ENCODE measurements at regions not wholly inside any gene's neighbourhood (a gene's known extent, or its start where the extent isn't known, plus 50 kb on each side); places are given as distances from the start of the nearest gene placed in this dataset.

DNA sequence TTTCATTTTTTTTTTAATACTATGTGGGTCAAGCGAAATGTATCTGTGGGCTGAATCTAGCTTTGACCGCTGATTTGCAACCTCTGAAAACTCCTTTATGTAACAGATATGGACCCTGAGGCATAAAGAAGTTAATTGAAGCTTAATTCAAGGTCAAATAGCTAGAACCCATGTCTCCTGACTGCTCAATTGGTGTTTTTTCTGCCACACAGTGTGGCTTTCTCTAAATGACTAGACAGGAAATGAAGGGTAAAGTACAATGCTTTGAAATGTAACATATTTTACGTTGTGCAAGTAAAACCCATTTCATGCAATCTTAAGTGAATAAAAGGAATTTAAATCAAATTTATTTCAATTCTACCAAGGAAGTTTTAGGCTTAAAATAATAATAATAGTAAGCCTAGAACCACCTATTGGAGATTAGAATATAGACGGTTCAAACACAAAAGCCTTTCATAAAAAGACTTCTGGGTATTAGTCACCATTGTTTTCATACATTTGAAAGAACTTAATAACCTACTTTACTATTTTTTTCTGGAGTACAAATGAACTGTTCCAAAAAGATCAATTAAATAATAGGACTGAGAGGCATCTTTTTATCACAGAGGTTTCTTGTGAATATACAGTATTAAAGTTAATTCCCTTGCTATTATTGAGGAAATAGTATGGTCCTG is 279.8 kb downstream of the EPHA7 start:
- Histone ChIP-seq H3K4me3 (ENCODE audit: low read depth in 1 of 3, low read length in 3 of 3) (no peak overlapping the region), H3K27ac (ENCODE audit: low read depth in 1 of 3, low read length in 2 of 3) (no peak overlapping the region), H3K36me3 (ENCODE audit: control insufficient read depth in 3 of 3, insufficient read depth in 2 of 3, low read depth in 1 of 3, low read length in 3 of 3) (no peaks in the 10 kb centered on the region), H3K27me3 (ENCODE audit: control insufficient read depth in 3 of 3, insufficient read depth in 3 of 3, low read length in 3 of 3) (no peaks in the 10 kb centered on the region), H3K4me1 (ENCODE audit: control insufficient read depth in 3 of 3, insufficient read depth in 2 of 3, low read depth in 1 of 3, low read length in 2 of 3) (no peaks in the 10 kb centered on the region), H3K9me3 (ENCODE audit: control insufficient read depth in 2 of 2, insufficient read depth in 1 of 2, low read depth in 1 of 2, low read length in 1 of 2) (no peaks in the 10 kb centered on the region)
- WGBS, 3 donors, result 65 to 72% (median 68%) methylated on average over 4 of the region's 4 CpGs
- no peak for DNase-seq
- no peak for FAIRE-seq

DNA sequence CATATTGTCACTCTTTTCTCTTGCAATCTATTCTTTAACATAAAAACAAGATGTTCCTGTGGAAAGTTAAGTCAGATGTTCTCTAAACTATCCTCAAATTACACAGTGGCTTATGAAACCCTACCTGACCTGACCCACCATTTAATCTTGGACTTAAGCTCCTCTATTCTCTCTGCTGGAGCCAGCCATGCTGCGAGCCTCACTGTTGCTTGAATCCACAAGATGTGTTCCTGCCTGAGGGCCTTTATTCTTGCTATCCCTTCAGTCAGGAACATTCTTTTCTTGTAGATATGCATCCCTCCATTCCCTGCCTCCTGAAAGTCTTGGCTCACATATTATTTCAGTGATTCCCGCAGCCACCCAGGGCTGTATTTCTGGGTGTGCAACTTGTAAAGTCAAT is 283.2 kb downstream of the EPHA7 start:
- Histone ChIP-seq H3K9me3 (ENCODE audit: control insufficient read depth in 2 of 2, insufficient read depth in 1 of 2, low read depth in 1 of 2, low read length in 1 of 2) (no peaks in the 10 kb centered on the region), H3K4me3 (ENCODE audit: low read depth in 1 of 3, low read length in 3 of 3) (no peak overlapping the region), H3K27ac (ENCODE audit: low read depth in 1 of 3, low read length in 2 of 3) (no peak overlapping the region), H3K4me1 (ENCODE audit: control insufficient read depth in 3 of 3, insufficient read depth in 2 of 3, low read depth in 1 of 3, low read length in 2 of 3) (no peaks in the 10 kb centered on the region), H3K36me3 (ENCODE audit: control insufficient read depth in 3 of 3, insufficient read depth in 2 of 3, low read depth in 1 of 3, low read length in 3 of 3) (no peaks in the 10 kb centered on the region), H3K27me3 (ENCODE audit: control insufficient read depth in 3 of 3, insufficient read depth in 3 of 3, low read length in 3 of 3) (no peaks in the 10 kb centered on the region)
- DNase-seq (no peak), FAIRE-seq (no peak)
- 62 to 84% (median 65%) methylated on average over 2 of the region's 2 CpGs for WGBS, 3 donors

DNA sequence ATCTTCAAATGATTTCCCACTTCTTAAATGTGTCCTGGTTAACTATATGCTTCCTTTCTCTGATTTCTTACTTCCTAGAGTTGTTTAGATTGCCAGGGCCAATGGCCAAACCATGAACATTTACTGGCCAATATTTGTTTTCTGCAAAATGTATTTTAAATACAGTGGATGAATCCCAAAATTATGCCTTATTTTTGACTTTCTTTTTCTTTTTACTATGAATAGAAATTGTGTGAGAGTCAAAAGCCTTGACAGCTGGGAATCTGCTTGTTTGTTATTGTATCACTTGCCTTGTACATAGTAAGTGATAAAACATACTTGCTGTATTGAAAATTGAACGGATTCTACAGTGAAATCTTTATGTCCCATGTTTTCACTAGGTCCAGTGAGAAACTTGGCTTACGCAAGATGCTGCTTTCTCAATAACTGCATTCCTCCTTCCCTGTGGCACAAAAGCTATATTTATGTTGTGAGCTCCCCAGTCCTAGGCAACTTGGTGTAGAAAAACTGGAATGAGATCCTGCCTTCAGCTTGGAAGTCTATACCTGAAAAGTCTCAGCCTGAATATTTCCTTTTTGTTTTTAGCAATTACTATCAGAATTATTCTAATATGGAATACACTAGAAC is 295.2 kb downstream of the EPHA7 start:
- Histone ChIP-seq H3K36me3 (ENCODE audit: control insufficient read depth in 3 of 3, insufficient read depth in 2 of 3, low read depth in 1 of 3, low read length in 3 of 3) (no peaks in the 10 kb centered on the region), H3K4me3 (ENCODE audit: low read depth in 1 of 3, low read length in 3 of 3) (no peak overlapping the region), H3K9me3 (ENCODE audit: control insufficient read depth in 2 of 2, insufficient read depth in 1 of 2, low read depth in 1 of 2, low read length in 1 of 2) (no peaks in the 10 kb centered on the region), H3K27me3 (ENCODE audit: control insufficient read depth in 3 of 3, insufficient read depth in 3 of 3, low read length in 3 of 3) (no peaks in the 10 kb centered on the region), H3K4me1 (ENCODE audit: control insufficient read depth in 3 of 3, insufficient read depth in 2 of 3, low read depth in 1 of 3, low read length in 2 of 3) (no peaks in the 10 kb centered on the region), H3K27ac (ENCODE audit: low read depth in 1 of 3, low read length in 2 of 3) (no peak overlapping the region)
- FAIRE-seq, result no peak
- peak in 1 of 2 donors; percentile 6 for DNase-seq
- 59 to 83% (median 63%) methylated on average over 2 of the region's 2 CpGs for WGBS, 3 donors

DNA sequence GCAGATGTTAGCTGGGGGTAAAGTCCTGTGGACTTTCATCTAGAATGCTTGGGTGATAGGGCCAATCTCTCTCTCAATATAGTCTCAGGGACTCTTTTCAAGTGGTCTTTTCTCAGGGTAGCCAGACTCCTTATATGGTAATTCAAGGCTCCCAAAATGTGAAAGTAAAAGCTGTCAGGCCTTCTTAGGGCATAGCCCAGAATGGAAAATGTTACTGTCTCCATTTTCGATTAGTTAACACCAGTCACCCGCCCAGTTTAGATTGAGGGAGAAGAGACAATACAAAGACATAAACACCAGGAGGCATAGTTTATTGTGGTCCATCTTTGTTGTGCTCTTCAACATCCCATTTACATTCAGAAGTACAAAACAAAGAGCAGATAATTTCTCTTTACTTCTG is 295.8 kb downstream of the EPHA7 start:
- no peaks in the 10 kb centered on the region for H3K9me3 ChIP-seq (ENCODE audit: control insufficient read depth in 2 of 2, insufficient read depth in 1 of 2, low read depth in 1 of 2, low read length in 1 of 2)
- FAIRE-seq, result no peak
- H3K36me3 ChIP-seq (ENCODE audit: control insufficient read depth in 3 of 3, insufficient read depth in 2 of 3, low read depth in 1 of 3, low read length in 3 of 3), result no peaks in the 10 kb centered on the region
- no peak overlapping the region for H3K27ac ChIP-seq (ENCODE audit: low read depth in 1 of 3, low read length in 2 of 3)
- 73 to 80% (median 78%) methylated on average over 2 of the region's 2 CpGs for WGBS, 3 donors
- H3K4me1 ChIP-seq (ENCODE audit: control insufficient read depth in 3 of 3, insufficient read depth in 2 of 3, low read depth in 1 of 3, low read length in 2 of 3), result no peaks in the 10 kb centered on the region
- DNase-seq, result no peak
- H3K4me3 ChIP-seq (ENCODE audit: low read depth in 1 of 3, low read length in 3 of 3), result no peak overlapping the region
- H3K27me3 ChIP-seq (ENCODE audit: control insufficient read depth in 3 of 3, insufficient read depth in 3 of 3, low read length in 3 of 3), result no peaks in the 10 kb centered on the region

DNA sequence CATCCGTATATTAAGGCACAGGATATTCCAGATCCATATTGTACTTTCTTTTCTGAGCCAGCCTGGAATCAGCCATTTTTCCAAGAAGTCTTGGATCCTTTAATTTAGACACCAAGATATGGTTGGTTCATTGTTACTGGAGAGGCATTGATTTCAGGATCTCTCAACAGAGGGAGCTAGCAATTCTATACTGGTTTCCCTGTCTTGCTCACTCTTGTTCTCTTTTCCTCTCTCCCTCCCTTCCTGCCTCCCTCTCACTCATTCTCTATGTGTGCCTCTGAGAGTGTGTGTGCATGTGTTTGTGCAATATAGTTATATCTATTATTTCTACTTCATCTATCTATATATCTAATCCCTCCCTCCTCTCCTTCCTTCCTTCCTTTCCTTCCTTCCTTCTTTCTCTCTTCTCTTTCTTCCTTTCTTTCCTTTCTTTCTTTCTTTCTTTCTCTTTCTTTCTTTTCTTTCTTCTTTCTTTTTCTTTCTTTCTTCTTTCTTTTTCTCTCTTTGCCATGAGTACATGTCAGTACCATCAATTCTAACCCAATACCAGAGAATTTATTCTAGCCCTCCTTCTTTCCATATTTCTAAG is 299.1 kb downstream of the EPHA7 start:
- 81 to 94% (median 89%) methylated on average over 1 of the region's 1 CpG for WGBS, 3 donors

DNA sequence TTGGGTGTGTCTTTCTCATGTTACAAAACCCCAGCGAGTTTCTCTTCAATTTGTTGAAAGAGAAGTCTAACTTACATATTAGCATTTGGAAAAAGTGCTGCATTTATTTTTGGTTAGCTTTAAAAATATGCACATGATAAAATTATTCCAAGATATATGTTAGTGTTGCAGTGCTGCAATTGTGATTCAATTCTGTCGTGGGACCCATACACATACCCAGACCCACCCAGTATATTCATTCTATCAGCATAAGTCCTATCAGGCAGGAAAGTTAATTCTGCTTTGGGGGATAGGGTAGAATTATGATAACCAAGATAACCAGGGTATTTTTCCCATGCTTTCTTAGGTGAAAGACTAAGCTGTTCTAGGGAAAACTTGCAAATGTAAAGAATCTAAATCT is 313.5 kb downstream of the EPHA7 start:
- H3K27me3 ChIP-seq (ENCODE audit: control insufficient read depth in 3 of 3, insufficient read depth in 3 of 3, low read length in 3 of 3), result no peaks in the 10 kb centered on the region
- no peaks in the 10 kb centered on the region for H3K36me3 ChIP-seq (ENCODE audit: control insufficient read depth in 3 of 3, insufficient read depth in 2 of 3, low read depth in 1 of 3, low read length in 3 of 3)
- no peaks in the 10 kb centered on the region for H3K9me3 ChIP-seq (ENCODE audit: control insufficient read depth in 2 of 2, insufficient read depth in 1 of 2, low read depth in 1 of 2, low read length in 1 of 2)
- WGBS, 3 donors, result 58 to 73% (median 66%) methylated on average over 2 of the region's 2 CpGs
- no peaks in the 10 kb centered on the region for H3K4me1 ChIP-seq (ENCODE audit: control insufficient read depth in 3 of 3, insufficient read depth in 2 of 3, low read depth in 1 of 3, low read length in 2 of 3)
- DNase-seq (no peak), FAIRE-seq (no peak)
- no peak overlapping the region for H3K27ac ChIP-seq (ENCODE audit: low read depth in 1 of 3, low read length in 2 of 3)
- no peak overlapping the region for H3K4me3 ChIP-seq (ENCODE audit: low read depth in 1 of 3, low read length in 3 of 3)

More for the DNA sequence above, 299.1 kb downstream of the EPHA7 start:
- no peaks in the 10 kb centered on the region for H3K9me3 ChIP-seq (ENCODE audit: control insufficient read depth in 2 of 2, insufficient read depth in 1 of 2, low read depth in 1 of 2, low read length in 1 of 2)
- no peak overlapping the region for H3K4me3 ChIP-seq (ENCODE audit: low read depth in 1 of 3, low read length in 3 of 3)
- FAIRE-seq, result no peak
- H3K36me3 ChIP-seq (ENCODE audit: control insufficient read depth in 3 of 3, insufficient read depth in 2 of 3, low read depth in 1 of 3, low read length in 3 of 3), result no peaks in the 10 kb centered on the region
- DNase-seq, result no peak
- H3K27me3 ChIP-seq (ENCODE audit: control insufficient read depth in 3 of 3, insufficient read depth in 3 of 3, low read length in 3 of 3), result no peaks in the 10 kb centered on the region
- no peak overlapping the region for H3K27ac ChIP-seq (ENCODE audit: low read depth in 1 of 3, low read length in 2 of 3)
- H3K4me1 ChIP-seq (ENCODE audit: control insufficient read depth in 3 of 3, insufficient read depth in 2 of 3, low read depth in 1 of 3, low read length in 2 of 3), result no peaks in the 10 kb centered on the region

DNA sequence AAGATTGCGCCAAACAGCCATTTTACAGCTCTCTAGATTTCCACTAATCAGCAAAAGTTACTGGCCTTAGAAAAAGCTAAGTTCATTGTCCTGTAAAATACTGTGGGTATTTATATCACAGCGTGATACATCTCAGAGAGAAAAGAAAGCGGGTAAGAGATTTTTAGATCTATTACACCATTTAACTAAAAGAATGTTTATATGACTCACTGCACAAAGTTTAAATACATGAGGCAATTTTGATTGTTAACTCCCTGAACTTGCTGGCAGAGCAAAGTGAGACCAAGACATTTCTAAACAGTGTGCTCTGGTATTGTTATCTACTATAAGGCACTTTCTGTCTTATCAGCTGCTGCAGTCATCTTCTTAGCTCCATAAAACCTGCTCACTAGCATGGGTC is 314.3 kb downstream of the EPHA7 start:
- Histone ChIP-seq H3K36me3 (ENCODE audit: control insufficient read depth in 3 of 3, insufficient read depth in 2 of 3, low read depth in 1 of 3, low read length in 3 of 3) (no peaks in the 10 kb centered on the region), H3K9me3 (ENCODE audit: control insufficient read depth in 2 of 2, insufficient read depth in 1 of 2, low read depth in 1 of 2, low read length in 1 of 2) (no peaks in the 10 kb centered on the region), H3K4me1 (ENCODE audit: control insufficient read depth in 3 of 3, insufficient read depth in 2 of 3, low read depth in 1 of 3, low read length in 2 of 3) (no peaks in the 10 kb centered on the region), H3K4me3 (ENCODE audit: low read depth in 1 of 3, low read length in 3 of 3) (no peak overlapping the region), H3K27me3 (ENCODE audit: control insufficient read depth in 3 of 3, insufficient read depth in 3 of 3, low read length in 3 of 3) (no peaks in the 10 kb centered on the region), H3K27ac (ENCODE audit: low read depth in 1 of 3, low read length in 2 of 3) (peak overlapping the region in 1 of 3 donors; percentile 39)
- WGBS, 3 donors, result 53 to 64% (median 56%) methylated on average over 3 of the region's 3 CpGs
- FAIRE-seq (no peak), DNase-seq (peak in 1 of 2 donors; percentile 17)

DNA sequence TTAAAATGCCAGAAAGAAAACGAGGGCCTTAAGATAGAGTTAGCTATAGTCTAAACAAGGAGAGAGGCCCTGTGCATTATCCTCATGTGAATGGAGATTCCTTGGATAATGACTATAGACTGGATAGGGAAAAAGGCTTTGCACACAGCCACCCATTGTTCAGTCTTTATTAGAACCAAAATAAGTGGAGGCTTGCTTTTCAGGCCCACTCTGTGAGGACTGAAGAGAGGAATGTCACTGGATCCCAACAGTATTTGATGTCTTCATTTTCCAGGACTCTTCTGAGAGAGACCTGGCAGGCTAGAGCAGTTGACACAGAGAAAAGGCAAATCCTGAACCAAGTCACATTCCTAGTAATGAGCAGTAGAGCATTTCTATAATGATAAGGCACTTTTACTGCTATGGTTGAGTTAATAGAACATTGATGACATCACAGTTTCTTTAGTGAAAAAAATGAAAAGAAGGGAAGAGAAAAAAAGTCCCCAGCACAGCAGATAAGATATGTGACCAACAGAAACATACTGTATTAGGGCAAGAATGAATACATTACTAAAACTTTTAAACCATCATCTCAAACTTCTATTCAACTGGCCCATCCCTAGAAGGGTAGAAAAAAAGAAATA is 315.1 kb downstream of the EPHA7 start:
- FAIRE-seq, result no peak
- no peaks in the 10 kb centered on the region for H3K27me3 ChIP-seq (ENCODE audit: control insufficient read depth in 3 of 3, insufficient read depth in 3 of 3, low read length in 3 of 3)

More for the DNA sequence above, 315.1 kb downstream of the EPHA7 start:
- Histone ChIP-seq H3K36me3 (ENCODE audit: control insufficient read depth in 3 of 3, insufficient read depth in 2 of 3, low read depth in 1 of 3, low read length in 3 of 3) (no peaks in the 10 kb centered on the region), H3K27ac (ENCODE audit: low read depth in 1 of 3, low read length in 2 of 3) (peak overlapping the region in 1 of 3 donors; percentile 39), H3K4me1 (ENCODE audit: control insufficient read depth in 3 of 3, insufficient read depth in 2 of 3, low read depth in 1 of 3, low read length in 2 of 3) (no peaks in the 10 kb centered on the region), H3K9me3 (ENCODE audit: control insufficient read depth in 2 of 2, insufficient read depth in 1 of 2, low read depth in 1 of 2, low read length in 1 of 2) (no peaks in the 10 kb centered on the region), H3K4me3 (ENCODE audit: low read depth in 1 of 3, low read length in 3 of 3) (no peak overlapping the region)
- peak in 1 of 2 donors; percentile 5 for DNase-seq
- 26 to 55% (median 32%) methylated on average over 1 of the region's 1 CpG for WGBS, 3 donors
